ENCODE measurements at regions not wholly inside any gene's neighbourhood (a gene's known extent, or its start where the extent isn't known, plus 50 kb on each side); places are given as distances from the start of the nearest gene placed in this dataset.

GRCh38 chr18:41466436-41467160, 488.4 kb upstream of the PIK3C3 start:
- TF ChIP-seq CTCF (conservative IDR thresholded peaks at IDR 0.05 in 1 of 2, IDR thresholded peaks at IDR 0.05 in 1 of 2; ENCODE audit: extremely low read depth in 1 of 2, insufficient read depth in 1 of 2, low read depth in 1 of 2, low read length in 2 of 2) = no peak
- TF ChIP-seq EZH2 (IDR thresholded peaks at IDR 0.05; ENCODE audit: borderline replicate concordance, low read length) = no peak
